Hepatocyte (in vitro differentiated cells): ENCODE measurements at regions not wholly inside any gene's neighbourhood (a gene's known extent, or its start where the extent isn't known, plus 50 kb on each side); places are given as distances from the start of the nearest gene placed in this dataset.

Experiments
- CTCF ChIP-seq: fragments of 200-600 bp; sonication (generic); IDR thresholded peaks from 2 replicates; pipeline ENCODE4 v1.5.1; 2016; ENCODE audit warnings: antibody characterized with exemption, mild to moderate bottlenecking; ENCODE audit not compliant: poor library complexity
- EZH2 ChIP-seq: fragments of 200-600 bp; sonication (generic); IDR thresholded peaks from 2 replicates; pipeline ENCODE4 v1.6.1; 2016; ENCODE audit warnings: antibody characterized with exemption, mild to moderate bottlenecking, borderline replicate concordance
- EZH2phosphoT487 ChIP-seq: fragments of 200-600 bp; sonication (generic); IDR thresholded peaks from one replicate; pipeline ENCODE4 v1.6.1; 2018; ENCODE audit warnings: antibody characterized with exemption, mild to moderate bottlenecking, low read depth, moderate library complexity; ENCODE audit not compliant: unreplicated experiment, severe bottlenecking

- no peak for TF ChIP-seq CTCF
- TF ChIP-seq EZH2 = no peak
- no peak for TF ChIP-seq EZH2phosphoT487
Observed at GRCh38 chr11:92633820-92634219, 335.6 kb upstream of the MTNR1B start.
